Naive thymus-derived CD8-positive, alpha-beta T cell (primary cell): ENCODE measurements at regions not wholly inside any gene's neighbourhood (a gene's known extent, or its start where the extent isn't known, plus 50 kb on each side); places are given as distances from the start of the nearest gene placed in this dataset.

Experiments used
- ATAC-seq, 2 donors: fragments of 150-1000 bp; cut with Tn5 transposase in 1 of 2; sonication (Bioruptor Pico), chemical (Tn5 transposase) in 1 of 2; 1 replicate in 1 of 2; 2 replicates in 1 of 2; pipeline ENCODE4 v1.10.0; 2021; ENCODE audit warnings: mild to moderate bottlenecking in 2 of 2, moderate library complexity in 2 of 2
- POLR2A ChIA-PET: fragments of 350-600 bp; sonication (Branson Sonifier 250); formaldehyde crosslinking; loops from one replicate; lab custom pipeline; 2021; ENCODE audit warnings: antibody characterized with exemption; lab: Charles Lee
- DNase-seq, 10 donors: peaks; one replicate each; pipeline versions ENCODE4 v3.0.0 to v3.0.0-alpha.2; 2020 to 2022
- H3K27ac Mint-ChIP-seq, 10 donors: one replicate each; pipeline ENCODE4 v1.8.0; 2020 to 2022; ENCODE audit warnings: mild to moderate bottlenecking in 10 of 10, mixed read lengths in 10 of 10, moderate library complexity in 4 of 10, inconsistent platforms in 1 of 10
- H3K27me3 Mint-ChIP-seq, 5 donors: one replicate each; pipeline ENCODE4 v1.8.0; 2021 to 2022; ENCODE audit warnings: mixed read lengths in 5 of 5
- H3K36me3 Mint-ChIP-seq, 3 donors: one replicate each; pipeline ENCODE4 v1.8.0; 2020 to 2022; ENCODE audit warnings: mixed read lengths in 3 of 3, mild to moderate bottlenecking in 2 of 3, inconsistent platforms in 1 of 3
- H3K4me1 Mint-ChIP-seq, 4 donors: one replicate each; pipeline ENCODE4 v1.8.0; 2021 to 2022; ENCODE audit warnings: mixed read lengths in 4 of 4
- H3K4me3 Mint-ChIP-seq, 10 donors: one replicate each; pipeline ENCODE4 v1.8.0; 2020 to 2022; ENCODE audit warnings: mild to moderate bottlenecking in 10 of 10, mixed read lengths in 10 of 10, moderate library complexity in 6 of 10, inconsistent platforms in 1 of 10
- H3K9me3 Mint-ChIP-seq, 9 donors: one replicate each; pipeline ENCODE4 v1.8.0; 2020 to 2022; ENCODE audit warnings: mixed read lengths in 9 of 9, mild to moderate bottlenecking in 3 of 9, inconsistent platforms in 1 of 9, moderate library complexity in 1 of 9

GRCh38 chr4:160818571-160818970, 1345.2 kb downstream of the FSTL5 start:
- no peak overlapping the region for H3K4me3 Mint-ChIP-seq
- no peaks in the 10 kb centered on the region for H3K4me1 Mint-ChIP-seq
- DNase-seq: no peak
- H3K36me3 Mint-ChIP-seq: peaks cover 0 to 7% (median 0%) of the 10 kb centered on the region in 3 donors
- no peak overlapping the region for H3K27ac Mint-ChIP-seq
- no peaks in the 10 kb centered on the region for H3K27me3 Mint-ChIP-seq
- ATAC-seq: no peak
- peaks cover 0 to 17% (median 4%) of the 10 kb centered on the region in 9 donors for H3K9me3 Mint-ChIP-seq
- POLR2A ChIA-PET: no interaction called here

GRCh38 chr4:160819791-160820190, 1344.0 kb downstream of the FSTL5 start:
- ATAC-seq (no peak), DNase-seq (no peak)
- Mint-ChIP-seq H3K36me3 (peaks cover 0 to 7% (median 0%) of the 10 kb centered on the region in 3 donors), H3K4me1 (no peaks in the 10 kb centered on the region), H3K27me3 (no peaks in the 10 kb centered on the region), H3K9me3 (peaks cover 0 to 17% (median 4%) of the 10 kb centered on the region in 9 donors), H3K4me3 (no peak overlapping the region), H3K27ac (no peak overlapping the region)
- POLR2A ChIA-PET: no interaction called here

- H3K36me3 Mint-ChIP-seq: peaks cover 0 to 6% (median 0%) of the 10 kb centered on the region in 3 donors
- no peak overlapping the region for H3K4me3 Mint-ChIP-seq
- peaks cover 2 to 25% (median 6%) of the 10 kb centered on the region in 9 donors for H3K9me3 Mint-ChIP-seq
- POLR2A ChIA-PET: no interaction called here
- H3K27ac Mint-ChIP-seq: no peak overlapping the region
- no peaks in the 10 kb centered on the region for H3K27me3 Mint-ChIP-seq
- H3K4me1 Mint-ChIP-seq: no peaks in the 10 kb centered on the region
- ATAC-seq: no peak
- DNase-seq: no peak
Observed at GRCh38 chr4:160824481-160824880, 1339.3 kb downstream of the FSTL5 start.

GRCh38 chr4:160825644-160826338, 1338.0 kb downstream of the FSTL5 start:
- no peaks in the 10 kb centered on the region for H3K36me3 Mint-ChIP-seq
- no peaks in the 10 kb centered on the region for H3K4me1 Mint-ChIP-seq
- no peak overlapping the region for H3K27ac Mint-ChIP-seq
- no peak for ATAC-seq
- peaks cover 3 to 25% (median 6%) of the 10 kb centered on the region in 9 donors for H3K9me3 Mint-ChIP-seq
- no peaks in the 10 kb centered on the region for H3K27me3 Mint-ChIP-seq
- POLR2A ChIA-PET: no interaction called here
- H3K4me3 Mint-ChIP-seq: no peak overlapping the region
- DNase-seq: peak in 1 of 10 donors; percentile 48

- Mint-ChIP-seq H3K36me3 (no peaks in the 10 kb centered on the region), H3K4me3 (no peak overlapping the region), H3K27me3 (no peaks in the 10 kb centered on the region), H3K9me3 (peaks cover 4 to 25% (median 6%) of the 10 kb centered on the region in 9 donors), H3K27ac (no peak overlapping the region), H3K4me1 (no peaks in the 10 kb centered on the region)
- POLR2A ChIA-PET: no interaction called here
- DNase-seq (no peak), ATAC-seq (no peak)
Observed at GRCh38 chr4:160826339-160826679, 1337.5 kb downstream of the FSTL5 start.

- Mint-ChIP-seq H3K9me3 (peaks cover 0 to 13% (median 4%) of the 10 kb centered on the region in 9 donors), H3K4me3 (no peak overlapping the region), H3K36me3 (no peaks in the 10 kb centered on the region), H3K4me1 (no peaks in the 10 kb centered on the region), H3K27ac (no peak overlapping the region), H3K27me3 (no peaks in the 10 kb centered on the region)
- ATAC-seq: no peak
- no peak for DNase-seq
- POLR2A ChIA-PET: no interaction called here
Observed at GRCh38 chr4:160831165-160831922, 1332.5 kb downstream of the FSTL5 start.

GRCh38 chr4:160835789-160836188, 1328.0 kb downstream of the FSTL5 start:
- ATAC-seq (no peak), DNase-seq (no peak)
- no peaks in the 10 kb centered on the region for H3K4me1 Mint-ChIP-seq
- H3K36me3 Mint-ChIP-seq: no peaks in the 10 kb centered on the region
- no peaks in the 10 kb centered on the region for H3K27me3 Mint-ChIP-seq
- POLR2A ChIA-PET: no interaction called here
- H3K4me3 Mint-ChIP-seq: no peak overlapping the region
- no peak overlapping the region for H3K27ac Mint-ChIP-seq
- peaks cover 0 to 22% (median 6%) of the 10 kb centered on the region in 9 donors for H3K9me3 Mint-ChIP-seq

GRCh38 chr4:160836431-160836830, 1327.4 kb downstream of the FSTL5 start:
- Mint-ChIP-seq H3K9me3 (peaks cover 0 to 22% (median 6%) of the 10 kb centered on the region in 9 donors), H3K36me3 (no peaks in the 10 kb centered on the region), H3K4me1 (no peaks in the 10 kb centered on the region), H3K4me3 (no peak overlapping the region), H3K27me3 (no peaks in the 10 kb centered on the region), H3K27ac (no peak overlapping the region)
- POLR2A ChIA-PET: no interaction called here
- DNase-seq (no peak), ATAC-seq (no peak)

GRCh38 chr4:160846121-160846520, 1317.7 kb downstream of the FSTL5 start:
- Mint-ChIP-seq H3K9me3 (peaks cover 0 to 23% (median 3%) of the 10 kb centered on the region in 9 donors), H3K4me3 (no peak overlapping the region), H3K27ac (no peak overlapping the region), H3K27me3 (no peaks in the 10 kb centered on the region), H3K4me1 (no peaks in the 10 kb centered on the region), H3K36me3 (no peaks in the 10 kb centered on the region)
- no peak for DNase-seq
- ATAC-seq: no peak
- POLR2A ChIA-PET: no interaction called here

- Mint-ChIP-seq H3K27ac (no peak overlapping the region), H3K36me3 (no peaks in the 10 kb centered on the region)
- ATAC-seq: no peak
Observed at GRCh38 chr4:160847228-160847627, 1316.6 kb downstream of the FSTL5 start.

GRCh38 chr4:160848489-160848888, 1315.3 kb downstream of the FSTL5 start:
- Mint-ChIP-seq H3K36me3 (no peaks in the 10 kb centered on the region), H3K27ac (no peak overlapping the region), H3K9me3 (peaks cover 0 to 23% (median 3%) of the 10 kb centered on the region in 9 donors), H3K27me3 (no peaks in the 10 kb centered on the region), H3K4me1 (no peaks in the 10 kb centered on the region), H3K4me3 (no peak overlapping the region)
- DNase-seq (no peak), ATAC-seq (no peak)
- POLR2A ChIA-PET: no interaction called here

More at GRCh38 chr4:160847228-160847627, 1316.6 kb downstream of the FSTL5 start:
- no peak for DNase-seq
- POLR2A ChIA-PET: no interaction called here
- Mint-ChIP-seq H3K27me3 (no peaks in the 10 kb centered on the region), H3K4me1 (no peaks in the 10 kb centered on the region), H3K9me3 (peaks cover 0 to 23% (median 3%) of the 10 kb centered on the region in 9 donors), H3K4me3 (no peak overlapping the region)

- POLR2A ChIA-PET: no interaction called here
- no peak overlapping the region for H3K4me3 Mint-ChIP-seq
- DNase-seq (no peak), ATAC-seq (no peak)
- H3K9me3 Mint-ChIP-seq: peaks cover 0 to 23% (median 3%) of the 10 kb centered on the region in 9 donors
- H3K27me3 Mint-ChIP-seq: no peaks in the 10 kb centered on the region
- H3K4me1 Mint-ChIP-seq: no peaks in the 10 kb centered on the region
- H3K36me3 Mint-ChIP-seq: no peaks in the 10 kb centered on the region
- H3K27ac Mint-ChIP-seq: no peak overlapping the region
Observed at GRCh38 chr4:160848901-160849760, 1314.7 kb downstream of the FSTL5 start.

GRCh38 chr4:160864253-160864652, 1299.5 kb downstream of the FSTL5 start:
- H3K27ac Mint-ChIP-seq: no peak overlapping the region
- H3K4me1 Mint-ChIP-seq: no peaks in the 10 kb centered on the region
- no peak overlapping the region for H3K4me3 Mint-ChIP-seq
- no peak for DNase-seq
- no peaks in the 10 kb centered on the region for H3K27me3 Mint-ChIP-seq
- POLR2A ChIA-PET: no interaction called here
- H3K9me3 Mint-ChIP-seq: peaks cover 0 to 17% (median 7%) of the 10 kb centered on the region in 9 donors
- ATAC-seq: no peak
- H3K36me3 Mint-ChIP-seq: no peaks in the 10 kb centered on the region
